ENCODE measurements at regions not wholly inside any gene's neighbourhood (a gene's known extent, or its start where the extent isn't known, plus 50 kb on each side); places are given as distances from the start of the nearest gene placed in this dataset.
A peak's percentile ranks its signal among the peaks of the same experiment; 100 is the strongest.
"Not testable (repeated sequence)": the region's sequence is repeated elsewhere in the genome, so short reads cannot be mapped to it uniquely, and the experiment has no call there.

DNA sequence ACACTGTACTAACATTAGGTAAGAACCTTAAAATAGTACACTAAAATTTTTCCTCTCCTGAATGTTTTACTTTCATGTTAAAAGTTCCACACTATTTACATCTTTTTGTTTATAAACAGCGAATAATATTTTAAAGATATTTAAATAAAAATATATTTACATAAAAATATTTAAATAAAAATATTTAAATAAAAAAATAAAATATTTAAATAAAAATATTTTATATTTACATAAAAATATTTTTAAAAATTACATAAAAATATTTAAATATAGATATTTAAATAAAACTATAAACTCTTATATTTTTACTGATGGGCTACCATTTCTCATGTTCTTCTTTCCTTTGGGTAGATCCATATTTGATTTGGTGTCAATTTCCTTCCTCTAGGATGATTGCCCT is 619.0 kb downstream of the ANKRD7 start:
- no peak for DNase-seq

DNA sequence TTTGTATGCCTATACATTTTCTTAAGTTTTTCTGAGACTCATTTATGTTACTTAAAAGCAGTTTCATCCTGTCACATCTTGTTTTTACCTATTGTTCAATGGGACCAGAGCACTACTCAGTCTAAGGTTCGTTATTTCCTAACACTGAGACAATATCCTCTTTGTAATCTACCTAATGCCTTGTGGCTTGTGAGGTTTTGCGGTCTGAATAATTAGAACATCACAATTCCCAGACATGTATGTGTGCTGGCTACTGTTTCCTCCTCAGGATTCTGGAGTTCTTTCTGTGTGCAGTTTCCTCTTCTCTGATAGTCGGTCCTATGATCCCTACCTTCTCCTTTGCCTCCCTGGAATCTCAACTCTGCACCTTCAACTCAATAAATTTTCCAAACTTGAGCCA is 620.2 kb downstream of the ANKRD7 start:
- peak; percentile 98 for DNase-seq

DNA sequence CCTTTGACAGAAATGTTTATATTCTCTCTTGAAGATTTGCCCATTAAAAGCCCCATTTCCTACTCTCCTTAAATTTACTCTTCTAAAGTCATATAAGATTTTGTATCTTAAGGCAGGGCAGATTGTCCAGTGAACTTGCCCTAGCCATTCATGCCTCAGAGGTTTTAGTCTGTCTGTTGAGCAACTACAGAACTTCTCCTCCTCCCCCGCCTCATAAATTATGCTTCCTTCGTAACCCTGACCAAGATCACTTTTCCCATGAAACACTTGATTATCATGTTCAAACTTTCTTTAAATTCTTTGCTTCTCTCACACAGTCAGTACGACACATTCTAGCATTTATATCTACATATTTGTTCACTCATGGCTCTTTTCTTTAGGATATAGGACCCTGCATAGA is 621.3 kb downstream of the ANKRD7 start:
- DNase-seq: no peak

DNA sequence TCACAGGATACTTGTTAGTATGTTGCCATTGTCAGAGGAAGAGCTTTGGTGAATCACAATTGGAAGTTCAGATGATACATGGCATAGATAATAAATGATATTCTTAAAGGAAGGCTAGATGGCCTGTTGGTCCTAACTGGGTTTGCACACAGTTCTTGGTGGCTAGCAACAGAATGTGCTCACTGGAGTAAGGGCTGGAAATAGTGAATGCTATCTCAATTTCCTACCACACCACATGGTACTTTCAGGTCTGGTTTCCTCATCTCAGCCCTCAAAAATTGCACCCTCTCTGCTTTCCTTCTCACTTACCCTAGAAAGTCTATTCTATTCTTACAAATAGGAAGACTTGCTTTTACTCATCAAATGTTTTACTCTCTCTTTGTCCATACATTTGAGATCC is 622.5 kb downstream of the ANKRD7 start:
- no peak for DNase-seq

- no peak for DNase-seq
These were observed 630.8 kb downstream of the ANKRD7 start for GRCh38 chr7:118855290-118855689.

DNA sequence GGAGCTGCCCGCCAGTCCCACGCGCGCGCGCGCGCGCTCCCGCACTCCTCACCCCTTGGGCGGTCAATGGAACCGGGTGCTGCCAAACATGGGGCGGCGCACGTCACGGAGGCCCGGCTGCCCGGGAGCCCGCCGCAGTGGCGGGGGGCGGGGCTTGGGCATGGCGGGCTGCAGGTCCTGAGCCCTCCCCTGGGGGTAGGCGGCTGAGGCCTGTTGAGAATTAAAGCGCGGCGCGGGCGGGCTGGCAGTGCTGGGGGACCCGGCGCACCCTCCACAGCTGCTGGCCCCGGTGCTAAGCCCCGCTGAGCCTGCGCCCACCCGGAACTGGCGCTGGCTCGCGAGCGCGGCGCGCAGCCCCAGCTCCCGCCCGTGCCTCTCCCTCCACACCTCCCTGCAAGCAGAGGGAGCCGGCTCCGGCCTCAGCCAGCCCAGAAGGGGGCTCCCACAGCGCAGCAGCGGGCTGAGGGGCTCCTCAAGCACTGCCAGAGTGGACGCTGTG is 634.2 kb downstream of the ANKRD7 start:
- DNase-seq: no peak

- DNase-seq: no peak
These were observed 637.1 kb downstream of the ANKRD7 start for GRCh38 chr7:118861581-118861980.

- no peak for DNase-seq
These were observed 638.2 kb downstream of the ANKRD7 start for GRCh38 chr7:118862740-118863139.

DNA sequence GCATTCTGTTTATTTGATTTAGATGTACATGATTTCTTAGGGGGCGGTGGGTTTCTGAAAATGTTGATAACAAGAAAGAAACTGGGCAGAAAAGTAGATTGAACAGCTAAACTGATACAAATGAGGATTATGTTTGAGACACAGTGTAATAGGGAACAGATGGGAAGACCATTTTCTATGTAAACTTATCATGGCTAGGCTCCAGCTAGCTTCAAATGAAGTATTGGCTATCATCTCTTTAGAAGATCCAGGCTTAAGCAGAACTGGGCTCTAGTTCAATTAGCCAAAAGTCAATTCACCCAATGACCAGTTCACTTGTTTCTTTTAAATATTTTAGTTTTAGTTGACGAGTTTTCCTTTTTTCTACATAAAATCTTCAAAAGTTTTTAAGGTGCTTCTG is 639.5 kb downstream of the ANKRD7 start:
- no peak for DNase-seq

DNA sequence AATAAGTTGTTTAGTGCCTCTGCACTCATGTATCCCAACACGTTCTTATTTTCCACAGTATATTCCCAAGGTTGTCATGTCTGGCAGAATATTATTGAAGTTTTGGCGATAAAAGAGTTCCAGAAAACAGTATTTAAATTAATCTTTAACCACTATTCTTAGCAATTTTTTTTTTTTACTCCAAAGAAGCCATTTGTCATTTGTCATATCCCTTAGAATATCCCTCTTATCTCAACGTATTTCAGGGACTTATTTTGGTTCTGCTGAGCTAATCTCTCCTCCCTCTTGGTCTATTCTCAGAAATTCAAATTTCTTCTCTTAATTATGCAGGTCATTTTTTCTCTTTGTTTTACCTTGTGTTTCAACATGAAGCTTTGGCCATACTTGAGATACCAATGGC is 643.4 kb downstream of the ANKRD7 start:
- no peak for DNase-seq

- DNase-seq: not testable (repeated sequence)
These were observed 644.6 kb downstream of the ANKRD7 start for GRCh38 chr7:118869141-118869540.

DNA sequence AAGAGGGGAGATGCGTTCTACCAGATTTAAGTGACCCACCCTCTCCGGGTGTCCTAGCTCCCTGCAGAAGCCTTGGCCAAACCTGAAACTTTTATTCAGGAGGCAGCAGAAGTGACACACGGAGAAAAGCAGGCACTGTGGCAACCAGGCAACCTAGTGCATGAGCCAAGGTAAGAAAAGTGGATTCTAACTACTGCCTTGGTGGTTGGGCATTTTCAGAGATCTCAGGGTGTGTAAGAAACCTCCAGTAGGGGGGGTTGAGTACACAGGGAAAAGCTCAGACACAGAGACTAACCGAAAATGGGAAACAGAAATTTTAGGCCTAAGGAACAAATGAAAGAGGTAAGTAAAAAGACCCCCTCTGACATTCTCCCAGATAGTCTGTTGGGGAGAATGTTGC is 645.7 kb downstream of the ANKRD7 start:
- no peak for DNase-seq

- DNase-seq: no peak
These were observed 648.1 kb downstream of the ANKRD7 start for GRCh38 chr7:118872568-118872967.

- DNase-seq: no peak
These were observed 652.7 kb downstream of the ANKRD7 start for GRCh38 chr7:118877187-118877586.

GRCh38 chr7:118878336-118878735 is 653.8 kb downstream of the ANKRD7 start:
- no peak for DNase-seq

DNA sequence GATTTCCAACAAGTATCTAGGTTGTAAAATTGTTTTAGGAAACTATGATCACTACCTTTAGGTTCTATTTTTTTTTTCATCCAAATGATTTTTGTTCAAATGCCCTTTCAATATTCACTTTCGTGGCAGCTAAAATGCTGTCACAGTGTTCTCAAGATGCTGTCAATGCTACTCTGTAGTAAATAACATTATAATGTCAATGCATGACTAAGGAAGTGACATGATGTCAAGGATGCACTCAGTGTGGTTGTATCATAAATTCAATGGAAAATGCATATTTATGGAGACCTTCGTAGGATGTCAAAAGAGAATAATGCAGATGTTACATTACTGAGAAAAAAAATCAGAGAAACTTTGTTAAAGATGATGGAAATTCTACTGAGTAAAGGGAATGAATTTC is 673.8 kb downstream of the ANKRD7 start:
- no peak for DNase-seq

GRCh38 chr7:118902600-118902999 is 678.1 kb downstream of the ANKRD7 start:
- no peak for DNase-seq

DNA sequence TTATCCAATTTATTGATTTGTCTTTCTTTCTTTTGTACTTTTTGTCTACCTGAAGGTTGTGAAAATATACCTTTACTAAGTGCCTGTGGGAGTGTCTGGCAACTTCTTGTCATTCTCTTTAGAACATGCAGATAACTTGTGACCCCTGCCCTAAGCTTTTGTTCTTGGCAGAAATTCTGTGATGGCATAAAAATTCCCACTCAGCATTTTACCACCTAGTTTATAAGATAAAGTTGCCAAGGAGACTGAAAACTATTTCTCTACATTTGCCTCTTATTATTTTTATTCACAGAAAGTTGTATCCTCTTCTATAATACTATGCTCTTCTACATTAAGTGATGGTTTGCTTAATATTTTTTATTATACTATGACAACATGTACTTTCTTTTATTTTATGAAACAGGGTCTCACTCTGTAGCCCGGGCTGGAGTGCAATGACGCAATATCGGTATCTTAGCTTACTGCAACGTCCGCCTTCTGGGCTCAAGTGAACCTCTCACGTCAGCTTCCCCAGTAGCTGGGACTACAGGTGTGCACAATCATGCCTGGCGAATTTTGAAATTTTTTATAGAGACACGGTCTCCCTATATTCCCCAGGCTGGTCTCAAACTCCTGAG is 683.5 kb downstream of the ANKRD7 start:
- DNase-seq: no peak

- DNase-seq: not testable (repeated sequence)
These were observed 691.6 kb downstream of the ANKRD7 start for GRCh38 chr7:118916120-118916519.

- DNase-seq: peak; percentile 74
These were observed 694.1 kb downstream of the ANKRD7 start for GRCh38 chr7:118918556-118918955.

DNA sequence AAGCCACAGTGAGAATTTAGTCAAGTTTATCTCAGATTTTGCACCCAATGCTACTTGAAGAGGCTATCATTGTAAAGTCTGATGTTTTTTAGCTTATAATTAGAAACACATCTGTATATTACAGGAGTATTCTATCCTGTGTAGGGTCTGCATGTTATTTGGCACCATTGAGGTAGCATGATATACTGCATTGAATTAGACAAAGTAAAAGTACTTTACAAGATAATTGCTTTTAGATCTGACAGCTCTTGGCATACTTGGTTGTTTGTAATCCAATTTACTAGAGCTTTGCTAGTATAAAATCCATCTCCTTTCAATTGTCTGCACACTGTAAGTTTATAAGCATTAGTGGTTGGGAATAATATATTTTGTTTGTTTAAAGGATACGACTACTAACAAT is 714.3 kb downstream of the ANKRD7 start:
- no peak for DNase-seq

- no peak for DNase-seq
These were observed 719.8 kb downstream of the ANKRD7 start for GRCh38 chr7:118944271-118944670.

DNA sequence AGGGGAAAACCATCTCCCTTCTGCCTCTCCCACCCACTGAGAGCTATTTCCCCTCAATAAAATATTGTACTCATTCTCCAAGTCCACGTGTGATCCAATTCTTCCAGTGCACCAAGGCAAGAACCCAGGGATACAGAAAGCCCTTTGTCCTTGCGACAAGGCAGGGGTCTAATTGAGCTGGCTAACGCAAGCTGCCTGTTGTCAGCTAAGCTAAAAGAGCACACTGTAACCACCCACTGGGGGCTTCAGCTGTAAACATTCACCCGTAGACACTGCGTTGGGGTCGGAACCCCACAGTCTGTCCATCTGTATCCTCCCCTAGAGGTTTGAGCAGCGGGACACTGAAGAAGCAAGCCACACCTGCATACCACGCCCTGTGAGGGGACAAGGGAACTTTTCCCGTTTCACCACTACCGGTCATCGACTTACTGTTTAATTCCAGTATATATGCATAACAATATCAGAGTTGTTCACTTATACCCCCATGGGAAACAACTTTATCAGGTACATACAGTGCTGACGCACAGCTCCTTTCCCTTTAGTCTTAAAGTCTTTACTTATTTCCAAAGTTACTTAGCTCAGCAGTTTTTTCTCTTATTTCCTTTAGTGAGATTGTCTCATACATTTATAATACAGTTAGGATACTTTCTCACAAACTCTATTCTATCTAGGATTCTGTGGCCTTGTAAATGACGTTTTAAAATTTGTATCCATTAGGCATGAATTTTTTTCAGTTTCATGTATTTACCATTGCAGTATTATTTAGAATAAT is 721.6 kb downstream of the ANKRD7 start:
- DNase-seq: no peak

DNA sequence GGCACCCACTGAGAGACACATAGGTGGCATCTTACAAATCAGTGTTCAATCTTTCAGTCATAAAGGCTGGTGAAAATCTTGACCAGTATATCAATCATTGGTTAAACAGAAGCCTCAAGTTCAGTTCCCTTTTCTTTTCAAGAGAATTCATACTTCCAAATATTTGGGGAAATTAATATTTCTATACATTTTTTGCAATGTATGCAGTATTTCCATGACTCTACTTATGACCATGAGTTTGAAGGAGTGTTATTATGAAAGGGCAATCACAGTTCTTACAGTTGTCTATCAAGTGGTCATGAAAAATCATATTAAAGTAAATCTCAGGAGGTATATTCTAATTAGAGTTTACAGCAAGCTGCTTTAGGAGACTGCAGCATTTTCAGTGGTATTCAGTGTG is 724.0 kb downstream of the ANKRD7 start:
- no peak for DNase-seq

DNA sequence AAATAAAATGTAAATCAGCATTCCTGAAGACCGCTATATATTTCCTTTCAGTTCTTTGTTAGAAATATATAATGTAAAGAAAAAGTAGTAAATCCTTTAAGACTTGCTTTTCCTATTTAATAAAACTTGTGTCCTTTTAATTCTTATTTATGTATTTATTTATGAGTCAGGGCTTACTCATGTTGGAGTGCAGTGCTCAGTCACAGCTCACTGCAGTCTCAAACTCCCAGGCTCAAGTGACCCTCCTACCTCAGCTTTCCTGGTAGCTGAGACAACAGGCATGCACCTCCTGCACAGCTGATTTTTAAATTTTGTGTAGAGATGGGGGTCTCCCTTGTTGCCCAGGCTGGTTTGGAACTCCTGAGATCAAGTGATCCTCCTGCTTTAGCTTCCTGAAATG is 724.5 kb downstream of the ANKRD7 start:
- no peak for DNase-seq
